Stomach (tissue), 8 donors: ENCODE measurements at regions not wholly inside any gene's neighbourhood (a gene's known extent, or its start where the extent isn't known, plus 50 kb on each side); places are given as distances from the start of the nearest gene placed in this dataset.

Experiments used
- DNase-seq, 2 donors: peaks; one replicate each; pipeline versions ENCODE4 v3.0.0 to v3.0.0-alpha.2; 2013 to 2019
- H3K27ac ChIP-seq, 5 donors: fragments of 200-600 bp in 4 of 5; sonication (generic) in 4 of 5; one replicate each; pipeline ENCODE4 v1.5.1; 2013 to 2019; ENCODE audit warnings: mild to moderate bottlenecking in 1 of 5, moderate library complexity in 1 of 5
- H3K27me3 ChIP-seq, 3 donors: fragments of 200-600 bp; sonication (generic); one replicate each; pipeline ENCODE4 v1.5.1; 2017 to 2019; ENCODE audit warnings: mixed run types in 1 of 3
- H3K36me3 ChIP-seq, 4 donors: fragments of 200-600 bp; sonication (generic); 1 replicate in 3 of 4; 2 replicates in 1 of 4; pipeline ENCODE4 v1.5.1; 2016 to 2019
- H3K4me1 ChIP-seq, 4 donors: fragments of 200-600 bp; sonication (generic); one replicate each; pipeline ENCODE4 v1.5.1; 2016 to 2019
- H3K4me3 ChIP-seq, 4 donors: fragments of 200-600 bp; sonication (generic) in 3 of 4; one replicate each; pipeline ENCODE4 v1.5.1; 2016 to 2019; ENCODE audit warnings: mild to moderate bottlenecking in 1 of 4
- H3K9me3 ChIP-seq, 4 donors: fragments of 200-600 bp; sonication (generic); one replicate each; pipeline ENCODE4 v1.5.1; 2016 to 2019
- EP300 ChIP-seq: sonication (generic); formaldehyde crosslinking; IDR thresholded peaks from one replicate; pipeline ENCODE4 v1.6.1; 2017; ENCODE audit warnings: antibody characterized with exemption
- POLR2A ChIP-seq, 4 donors: fragments of 450-650 bp; IDR thresholded peaks; one replicate each; pipeline ENCODE4 v1.6.1; 2016; ENCODE audit warnings: antibody characterized with exemption in 4 of 4, control low read depth in 2 of 4, mild to moderate bottlenecking in 1 of 4, moderate library complexity in 1 of 4
- POLR2AphosphoS5 ChIP-seq, 3 donors: sonication (generic); formaldehyde crosslinking; IDR thresholded peaks; one replicate each; pipeline ENCODE4 v1.6.1; 2016; ENCODE audit warnings: antibody characterized with exemption in 3 of 3
- WGBS, 5 donors: extraction: QIAGEN DNeasy Blood & Tissue Kit in 3 of 5; methylation state at CpG; one replicate each; pipeline versions ENCODE4 v1.1.5 to v1.1.7; 2013 to 2018; 5-methylcytosine and 5-hydroxymethylcytosine counted together
- intact Hi-C: fragments of 100-400 bp; cut with DNase I; formaldehyde crosslinking; loops from one replicate; pipeline ENCODE4 v1.15.1; 2023; ENCODE audit warnings: low total_unique reads
- TF ChIP-seq, protein P1 (sequence below), 7 experiments: fragments of 450-650 bp in 4 of 7; fragments of 200-600 bp in 3 of 7; sonication (generic) in 3 of 7; IDR thresholded peaks; one replicate each; pipeline ENCODE4 v1.5.1; 2016 to 2019; ENCODE audit warnings: antibody characterized with exemption in 7 of 7, control low read depth in 2 of 7, mild to moderate bottlenecking in 1 of 7
- donor health status: healthy with polysubstance abuse.
- donor health status: Bipolar disorder and iron deficiency.
- donor health status: healthy.

DNA sequence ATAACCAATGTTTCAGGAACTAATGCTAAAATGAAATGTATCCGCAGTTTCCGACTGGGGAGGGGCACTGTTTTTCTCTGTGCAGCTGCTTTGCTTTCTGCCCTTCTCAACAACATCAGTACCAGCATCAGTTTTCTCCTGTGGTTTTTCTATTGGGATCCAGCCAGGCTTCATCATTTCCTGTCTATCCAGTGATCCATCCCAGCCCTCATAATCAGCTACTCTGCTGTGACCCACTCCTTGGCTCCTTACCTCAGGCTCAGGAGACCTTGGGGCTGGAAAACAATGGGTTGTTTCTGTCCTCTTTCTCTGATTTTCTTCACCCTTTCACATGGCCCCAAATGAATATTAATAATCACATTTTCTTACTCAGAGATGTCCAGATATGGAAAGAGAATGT, 222.2 kb upstream of the DKK2 start:
- TF ChIP-seq, protein P1, sequence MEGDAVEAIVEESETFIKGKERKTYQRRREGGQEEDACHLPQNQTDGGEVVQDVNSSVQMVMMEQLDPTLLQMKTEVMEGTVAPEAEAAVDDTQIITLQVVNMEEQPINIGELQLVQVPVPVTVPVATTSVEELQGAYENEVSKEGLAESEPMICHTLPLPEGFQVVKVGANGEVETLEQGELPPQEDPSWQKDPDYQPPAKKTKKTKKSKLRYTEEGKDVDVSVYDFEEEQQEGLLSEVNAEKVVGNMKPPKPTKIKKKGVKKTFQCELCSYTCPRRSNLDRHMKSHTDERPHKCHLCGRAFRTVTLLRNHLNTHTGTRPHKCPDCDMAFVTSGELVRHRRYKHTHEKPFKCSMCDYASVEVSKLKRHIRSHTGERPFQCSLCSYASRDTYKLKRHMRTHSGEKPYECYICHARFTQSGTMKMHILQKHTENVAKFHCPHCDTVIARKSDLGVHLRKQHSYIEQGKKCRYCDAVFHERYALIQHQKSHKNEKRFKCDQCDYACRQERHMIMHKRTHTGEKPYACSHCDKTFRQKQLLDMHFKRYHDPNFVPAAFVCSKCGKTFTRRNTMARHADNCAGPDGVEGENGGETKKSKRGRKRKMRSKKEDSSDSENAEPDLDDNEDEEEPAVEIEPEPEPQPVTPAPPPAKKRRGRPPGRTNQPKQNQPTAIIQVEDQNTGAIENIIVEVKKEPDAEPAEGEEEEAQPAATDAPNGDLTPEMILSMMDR (IDR thresholded peaks at IDR 0.05) = no peak
- no peak for TF ChIP-seq EP300
- no peak for TF ChIP-seq POLR2AphosphoS5 (IDR thresholded peaks at IDR 0.05)
- TF ChIP-seq POLR2A (IDR thresholded peaks at IDR 0.05) = no peak
- Histone ChIP-seq H3K9me3 (no peaks in the 10 kb centered on the region), H3K36me3 (no peaks in the 10 kb centered on the region), H3K4me3 (no peak overlapping the region), H3K4me1 (no peaks in the 10 kb centered on the region), H3K27ac (no peak overlapping the region), H3K27me3 (no peaks in the 10 kb centered on the region)
- 84 to 94% (median 93%) methylated on average over 2 of the region's 2 CpGs for WGBS, 5 donors
- intact Hi-C loops = no loop called here
- no peak for DNase-seq

DNA sequence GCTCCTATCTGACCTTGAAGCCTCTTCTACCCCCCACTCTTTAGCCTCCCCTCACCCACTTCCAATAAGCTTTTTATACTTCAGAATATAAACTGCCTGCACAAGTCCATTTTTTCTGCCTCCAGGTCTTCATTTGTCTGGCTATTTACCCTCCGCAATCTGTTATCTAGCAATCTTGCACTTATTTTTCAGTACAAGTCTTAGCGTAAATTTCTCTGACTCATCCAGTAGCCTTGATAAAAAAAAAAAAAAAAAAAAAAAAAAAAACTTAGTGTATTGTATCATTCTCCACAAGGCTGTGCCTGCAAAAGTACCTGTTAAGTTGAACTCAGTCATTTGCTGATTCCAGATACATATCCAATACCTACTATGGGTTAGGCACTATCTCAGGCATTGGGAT, 219.5 kb upstream of the DKK2 start:
- TF ChIP-seq POLR2A (IDR thresholded peaks at IDR 0.05) (no peak), EP300 (no peak), POLR2AphosphoS5 (IDR thresholded peaks at IDR 0.05) (no peak)
- TF ChIP-seq, protein P1 (IDR thresholded peaks at IDR 0.05) = no peak
- Histone ChIP-seq H3K27me3 (no peaks in the 10 kb centered on the region), H3K4me3 (no peak overlapping the region), H3K4me1 (no peaks in the 10 kb centered on the region), H3K36me3 (no peaks in the 10 kb centered on the region), H3K9me3 (no peaks in the 10 kb centered on the region), H3K27ac (no peak overlapping the region)
- DNase-seq = no peak
- intact Hi-C loops = no loop called here
- WGBS, 5 donors = 49 to 67% (median 54%) methylated on average over 2 of the region's 2 CpGs

DNA sequence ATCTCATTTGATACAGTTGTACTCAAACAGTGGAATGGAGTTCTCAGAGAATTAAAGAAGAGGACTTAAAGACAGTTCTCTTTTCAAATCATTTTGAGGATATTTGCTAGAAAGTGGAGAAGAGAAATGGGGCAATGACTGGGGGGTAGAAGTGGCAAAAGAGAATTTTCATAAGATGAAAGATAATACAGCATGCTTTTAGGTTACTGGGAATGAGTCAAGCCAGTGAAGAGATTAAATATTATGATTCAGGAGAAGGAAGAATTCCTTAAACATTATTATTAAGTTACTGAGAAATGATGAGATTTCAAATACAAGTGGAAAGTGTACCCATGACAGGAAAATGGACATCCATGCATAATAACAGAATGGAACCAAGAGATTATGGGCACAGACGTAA, 219.0 kb upstream of the DKK2 start:
- Histone ChIP-seq H3K27me3 (no peaks in the 10 kb centered on the region), H3K4me3 (no peak overlapping the region), H3K4me1 (no peaks in the 10 kb centered on the region), H3K9me3 (no peaks in the 10 kb centered on the region), H3K27ac (no peak overlapping the region), H3K36me3 (no peaks in the 10 kb centered on the region)
- WGBS, 5 donors = 78 to 91% (median 82%) methylated on average over 1 of the region's 1 CpG
- DNase-seq = no peak
- TF ChIP-seq, protein P1 (IDR thresholded peaks at IDR 0.05) = no peak
- TF ChIP-seq POLR2AphosphoS5 (IDR thresholded peaks at IDR 0.05) = no peak
- intact Hi-C loops = no loop called here

DNA sequence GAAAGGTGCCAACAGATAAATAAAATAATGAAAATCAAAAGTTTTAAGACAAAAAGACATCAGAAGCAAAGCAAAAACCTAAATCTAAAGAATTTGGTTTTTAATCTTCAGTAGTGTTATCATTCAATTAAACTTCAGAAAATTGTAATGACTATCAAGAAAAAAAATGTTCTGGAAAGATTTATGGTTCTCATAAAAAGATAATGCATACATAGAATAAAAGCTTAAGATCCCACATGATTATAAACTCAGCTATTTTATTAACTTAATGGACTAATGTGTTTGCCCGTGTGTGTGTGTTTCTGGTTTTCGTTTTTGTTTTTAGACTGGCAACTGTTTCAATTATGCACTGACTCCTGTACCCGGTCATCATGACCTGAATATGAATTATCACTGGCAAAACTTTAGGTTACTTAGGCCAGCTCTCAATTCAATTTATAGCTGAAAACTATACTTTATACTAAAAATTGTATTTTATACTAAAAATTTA, 217.5 kb upstream of the DKK2 start:
- Histone ChIP-seq H3K4me3 (no peak overlapping the region), H3K36me3 (no peaks in the 10 kb centered on the region), H3K27me3 (no peaks in the 10 kb centered on the region), H3K9me3 (no peaks in the 10 kb centered on the region), H3K27ac (no peak overlapping the region), H3K4me1 (no peaks in the 10 kb centered on the region)
- TF ChIP-seq EP300 = no peak
- TF ChIP-seq POLR2AphosphoS5 (IDR thresholded peaks at IDR 0.05) = no peak
- no peak for TF ChIP-seq POLR2A (IDR thresholded peaks at IDR 0.05)
- TF ChIP-seq, protein P1 (IDR thresholded peaks at IDR 0.05) = no peak
- WGBS, 5 donors = 81 to 89% (median 84%) methylated on average over 3 of the region's 3 CpGs
- no peak for DNase-seq
- intact Hi-C loops = no loop called here
